Endothelial cell of umbilical vein (primary cell): ENCODE measurements at regions not wholly inside any gene's neighbourhood (a gene's known extent, or its start where the extent isn't known, plus 50 kb on each side); places are given as distances from the start of the nearest gene placed in this dataset.
"Not testable (repeated sequence)": the region's sequence is repeated elsewhere in the genome, so short reads cannot be mapped to it uniquely, and the experiment has no call there.

Experiments used
- BruUV-seq: library from RNA; stranded (reverse); fragments of 400-500 nt; replicated peaks from 2 replicates; lab custom pipeline; 2021; lab: Mats Ljungman, UMichigan
- CTCF ChIA-PET: fragments of 300-600, 350-600 bp; sonication (Branson Sonifier 250); formaldehyde crosslinking; loops from one replicate; lab custom pipeline; 2021; ENCODE audit warnings: antibody characterized with exemption, inconsistent platforms; lab: Charles Lee
- POLR2A ChIA-PET: fragments of 300-600, 350-600 bp; sonication (Branson Sonifier 250); formaldehyde crosslinking; loops from one replicate; lab custom pipeline; 2021; ENCODE audit warnings: antibody characterized with exemption, inconsistent platforms; lab: Charles Lee
- DNase-seq: peaks from one replicate; pipeline ENCODE4 v3.0.0-alpha.2; 2011; ENCODE audit warnings: low read depth, low spot score
- FAIRE-seq: peaks from 2 replicates; lab custom pipeline; 2011; peaks lifted over from hg19 to GRCh38; lab: Jason Lieb, UNC
- H2AFZ ChIP-seq: 2 replicates; pipeline ENCODE4 v1.6.0; 2012; ENCODE audit warnings: low read depth, low read length, control low read depth, inconsistent platforms
- H3K27ac ChIP-seq: 2 replicates; pipeline ENCODE4 v1.5.1; 2011; ENCODE audit warnings: low read depth, mild to moderate bottlenecking, control low read depth, low read length, moderate library complexity; ENCODE audit not compliant: insufficient read depth
- H3K27me3 ChIP-seq, 2 experiments: 2 replicates each; pipeline versions ENCODE4 v1.6.0 to v1.6.1; 2011; ENCODE audit warnings: low read length in 2 of 2, mixed read lengths in 1 of 2; ENCODE audit not compliant: control insufficient read depth in 2 of 2, insufficient read depth in 2 of 2
- H3K36me3 ChIP-seq, 2 experiments: 2 replicates in 1 of 2; 3 replicates in 1 of 2; pipeline ENCODE4 v1.5.1; 2011; ENCODE audit warnings: low read length in 2 of 2, mild to moderate bottlenecking in 1 of 2, moderate library complexity in 1 of 2; ENCODE audit not compliant: control insufficient read depth in 2 of 2, insufficient read depth in 2 of 2; ENCODE audit errors: extremely low read depth in 1 of 2
- H3K4me1 ChIP-seq: 3 replicates; pipeline ENCODE4 v1.5.1; 2011; ENCODE audit warnings: mild to moderate bottlenecking, low read length; ENCODE audit not compliant: control insufficient read depth, insufficient read depth; ENCODE audit errors: extremely low read depth
- H3K4me2 ChIP-seq: 2 replicates; pipeline ENCODE4 v1.6.1; 2011; ENCODE audit warnings: low read length, control low read depth, mixed read lengths; ENCODE audit not compliant: insufficient read depth
- H3K4me3 ChIP-seq, 3 experiments: fragments of 200-600 bp in 1 of 3; sonication (generic), shearing (Covaris generic) in 1 of 3; replicated peaks in 1 of 3; 2 replicates each; pipeline ENCODE4 v1.5.1; 2011 to 2016; ENCODE audit warnings: control low read depth in 3 of 3, low read length in 3 of 3, mild to moderate bottlenecking in 2 of 3, inconsistent platforms in 1 of 3, low read depth in 1 of 3, moderate library complexity in 1 of 3; ENCODE audit not compliant: insufficient read depth in 1 of 3
- H3K79me2 ChIP-seq: 2 replicates; pipeline ENCODE4 v1.6.0; 2012; ENCODE audit warnings: low read length, inconsistent platforms; ENCODE audit not compliant: control insufficient read depth, insufficient read depth
- H3K9ac ChIP-seq: replicated peaks from 2 replicates; pipeline ENCODE3; 2011; ENCODE audit warnings: low read length, control low read depth; ENCODE audit not compliant: insufficient read depth; ENCODE audit errors: extremely low read depth
- H3K9me1 ChIP-seq: replicated peaks from 3 replicates; pipeline ENCODE4 v1.6.0; 2011; ENCODE audit warnings: mild to moderate bottlenecking, low read length; ENCODE audit not compliant: control insufficient read depth, insufficient read depth; ENCODE audit errors: extremely low read depth
- H3K9me3 ChIP-seq: replicated peaks from 2 replicates; pipeline ENCODE4 v1.5.1; 2012; ENCODE audit warnings: low read length, inconsistent platforms; ENCODE audit not compliant: control insufficient read depth, insufficient read depth
- H4K20me1 ChIP-seq: replicated peaks from 2 replicates; pipeline ENCODE3; 2011; ENCODE audit warnings: mild to moderate bottlenecking, low read length; ENCODE audit not compliant: control insufficient read depth, insufficient read depth; ENCODE audit errors: extremely low read depth
- EZH2 ChIP-seq: IDR thresholded peaks from 2 replicates; pipeline ENCODE4 v1.6.1; 2012; ENCODE audit warnings: borderline replicate concordance, low read depth, mild to moderate bottlenecking, moderate library complexity, low read length, inconsistent platforms; ENCODE audit not compliant: severe bottlenecking
- FOS ChIP-seq: IDR thresholded peaks from 2 replicates; pipeline ENCODE4 v1.6.1; 2011; ENCODE audit warnings: mild to moderate bottlenecking, low read length, moderate library complexity, borderline replicate concordance; ENCODE audit not compliant: insufficient read depth
- GATA2 ChIP-seq: IDR thresholded peaks from 2 replicates; pipeline ENCODE4 v1.7.0; 2011; ENCODE audit warnings: low read depth, mild to moderate bottlenecking, moderate library complexity, mixed read lengths, low read length; ENCODE audit not compliant: insufficient read length, insufficient read depth
- JUN ChIP-seq: IDR thresholded peaks from 2 replicates; pipeline ENCODE4 v1.6.1; 2011; ENCODE audit warnings: borderline replicate concordance, low read depth; ENCODE audit not compliant: insufficient read length, insufficient read depth
- MYC ChIP-seq: IDR thresholded peaks from one replicate; pipeline ENCODE4 v1.6.1; 2011; ENCODE audit warnings: mild to moderate bottlenecking, low read depth, low read length
- POLR2A ChIP-seq: IDR thresholded peaks from 2 replicates; pipeline ENCODE4 v1.6.1; 2012; ENCODE audit warnings: low read depth, mild to moderate bottlenecking, control low read depth, low read length
- POLR2AphosphoS5 ChIP-seq: IDR thresholded peaks from 2 replicates; pipeline ENCODE4 v1.6.1; 2012; ENCODE audit warnings: low read depth, mild to moderate bottlenecking, control low read depth, low read length, moderate library complexity; ENCODE audit not compliant: insufficient read depth
- dilution Hi-C: fragments of 300-500 bp; cut with MboI; formaldehyde crosslinking; loops from one replicate; pipeline ENCODE4 v1.15.0; 2019; ENCODE audit warnings: low sequenced_read_pairs; ENCODE audit not compliant: extremely low pct_ligation_motif_present
- intact Hi-C: fragments of 100-400 bp; cut with micrococcal nuclease; formaldehyde crosslinking; loops from one replicate; pipeline ENCODE4 v1.10.0; 2022
- TF ChIP-seq, protein P1 (sequence below): IDR thresholded peaks from 2 replicates; pipeline ENCODE4 v1.6.1; 2011; ENCODE audit not compliant: insufficient read depth, insufficient read length
- TF ChIP-seq, protein P2 (sequence below), 2 donors: IDR thresholded peaks; 1 replicate in 1 of 2; 2 replicates in 1 of 2; pipeline ENCODE4 v1.5.1; 2011; ENCODE audit warnings: low read length in 2 of 2, mild to moderate bottlenecking in 2 of 2, moderate library complexity in 2 of 2, control low read depth in 1 of 2, inconsistent platforms in 1 of 2, low read depth in 1 of 2; ENCODE audit not compliant: insufficient read depth in 1 of 2; ENCODE audit errors: extremely low read depth in 1 of 2

DNA sequence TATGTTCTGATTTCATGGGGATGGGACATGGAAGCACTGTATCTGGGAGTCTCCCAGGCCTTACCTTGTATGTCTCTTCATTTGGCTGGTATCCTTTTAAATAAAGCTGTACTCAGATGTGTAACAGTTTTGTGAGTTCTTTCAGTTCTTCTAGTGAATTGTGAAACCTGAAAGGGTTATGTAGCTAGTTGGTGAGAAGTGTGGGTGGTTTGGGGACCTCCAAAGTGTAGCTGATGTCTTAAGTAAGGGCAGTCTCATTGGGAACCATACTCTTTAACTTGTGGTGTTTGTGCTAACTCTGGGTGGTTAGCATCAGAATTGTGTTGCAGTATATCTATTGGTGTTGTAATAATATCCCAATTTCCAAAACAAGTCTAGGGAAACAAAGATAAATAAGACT, 166.9 kb upstream of the CCNH start:
- dilution Hi-C loops (no loop called here), intact Hi-C loops (no loop called here)
- Histone ChIP-seq H3K4me1 (no peaks in the 10 kb centered on the region), H3K4me3 (no peak overlapping the region), H3K9ac (no peak overlapping the region), H3K36me3 (no peaks in the 10 kb centered on the region), H3K27ac (no peak overlapping the region), H3K79me2 (no peaks in the 10 kb centered on the region), H3K4me2 (no peak overlapping the region), H4K20me1 (no peaks in the 10 kb centered on the region), H3K9me1 (no peaks in the 10 kb centered on the region), H3K9me3 (peaks cover 1% of the 10 kb centered on the region), H3K27me3 (no peaks in the 10 kb centered on the region), H2AFZ (no peak overlapping the region)
- CTCF ChIA-PET = no interaction called here
- TF ChIP-seq GATA2 = no peak
- FAIRE-seq (no peak), DNase-seq (no peak)
- no TSS peak for BruUV-seq
- POLR2A ChIA-PET = no interaction called here

DNA sequence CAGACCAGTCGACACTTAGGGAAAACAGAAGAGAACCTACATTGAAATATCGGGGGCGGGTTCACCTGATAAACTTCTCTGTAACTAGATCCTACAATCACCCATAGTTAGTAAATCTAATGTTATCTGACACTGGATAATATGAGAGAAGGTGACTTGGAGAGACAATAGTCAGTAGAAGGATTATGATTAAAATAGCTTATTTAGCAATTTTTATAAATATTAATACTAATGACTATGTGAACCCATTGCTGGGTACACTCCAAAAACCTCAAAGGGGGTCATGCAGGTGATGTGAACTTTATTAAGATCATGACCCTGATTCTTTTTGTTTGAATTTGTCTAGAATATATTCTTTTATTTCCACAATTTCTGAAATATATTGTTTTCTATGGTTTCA, 164.1 kb upstream of the CCNH start:
- intact Hi-C loops (no loop called here), dilution Hi-C loops (no loop called here)
- CTCF ChIA-PET = no interaction called here
- Histone ChIP-seq H3K4me2 (no peak overlapping the region), H3K4me1 (no peaks in the 10 kb centered on the region), H3K4me3 (no peak overlapping the region), H3K79me2 (no peaks in the 10 kb centered on the region), H4K20me1 (no peaks in the 10 kb centered on the region), H3K27me3 (no peaks in the 10 kb centered on the region), H2AFZ (no peak overlapping the region), H3K9me3 (peaks cover 1% of the 10 kb centered on the region), H3K36me3 (no peaks in the 10 kb centered on the region), H3K9me1 (no peaks in the 10 kb centered on the region), H3K27ac (no peak overlapping the region), H3K9ac (no peak overlapping the region)
- BruUV-seq = no TSS peak
- no peak for DNase-seq
- FAIRE-seq = no peak
- POLR2A ChIA-PET = no interaction called here
- TF ChIP-seq POLR2A = no peak
- TF ChIP-seq EZH2 = no peak
- TF ChIP-seq MYC = no peak
- no peak for TF ChIP-seq JUN
- TF ChIP-seq, protein P1, sequence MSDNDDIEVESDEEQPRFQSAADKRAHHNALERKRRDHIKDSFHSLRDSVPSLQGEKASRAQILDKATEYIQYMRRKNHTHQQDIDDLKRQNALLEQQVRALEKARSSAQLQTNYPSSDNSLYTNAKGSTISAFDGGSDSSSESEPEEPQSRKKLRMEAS = no peak
- no peak for TF ChIP-seq GATA2
- TF ChIP-seq, protein P2, sequence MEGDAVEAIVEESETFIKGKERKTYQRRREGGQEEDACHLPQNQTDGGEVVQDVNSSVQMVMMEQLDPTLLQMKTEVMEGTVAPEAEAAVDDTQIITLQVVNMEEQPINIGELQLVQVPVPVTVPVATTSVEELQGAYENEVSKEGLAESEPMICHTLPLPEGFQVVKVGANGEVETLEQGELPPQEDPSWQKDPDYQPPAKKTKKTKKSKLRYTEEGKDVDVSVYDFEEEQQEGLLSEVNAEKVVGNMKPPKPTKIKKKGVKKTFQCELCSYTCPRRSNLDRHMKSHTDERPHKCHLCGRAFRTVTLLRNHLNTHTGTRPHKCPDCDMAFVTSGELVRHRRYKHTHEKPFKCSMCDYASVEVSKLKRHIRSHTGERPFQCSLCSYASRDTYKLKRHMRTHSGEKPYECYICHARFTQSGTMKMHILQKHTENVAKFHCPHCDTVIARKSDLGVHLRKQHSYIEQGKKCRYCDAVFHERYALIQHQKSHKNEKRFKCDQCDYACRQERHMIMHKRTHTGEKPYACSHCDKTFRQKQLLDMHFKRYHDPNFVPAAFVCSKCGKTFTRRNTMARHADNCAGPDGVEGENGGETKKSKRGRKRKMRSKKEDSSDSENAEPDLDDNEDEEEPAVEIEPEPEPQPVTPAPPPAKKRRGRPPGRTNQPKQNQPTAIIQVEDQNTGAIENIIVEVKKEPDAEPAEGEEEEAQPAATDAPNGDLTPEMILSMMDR (IDR thresholded peaks at IDR 0.05; ENCODE audit: extremely low read depth in 1 of 2, insufficient read depth in 1 of 2, low read depth in 1 of 2, low read length in 2 of 2) = no peak
- TF ChIP-seq POLR2AphosphoS5 = no peak
- TF ChIP-seq FOS = no peak

DNA sequence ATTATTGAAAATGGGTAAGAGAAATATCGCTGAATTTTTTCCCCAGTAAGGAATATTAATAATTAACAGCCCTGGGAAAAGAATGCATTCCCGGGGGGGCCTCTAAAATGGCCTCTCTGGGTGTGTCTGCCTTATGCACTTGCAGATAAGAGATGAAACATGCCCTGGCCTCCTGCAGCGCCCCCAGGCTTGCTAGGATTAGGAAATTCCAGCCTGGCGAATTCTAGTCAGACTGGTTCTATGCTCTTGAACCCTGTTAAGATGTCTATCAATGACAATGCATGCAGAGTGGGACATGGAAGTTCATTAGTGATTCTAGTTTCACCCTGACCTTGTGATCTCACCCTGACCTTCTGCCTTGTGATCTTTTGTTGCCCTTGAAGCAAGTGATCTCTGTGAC, 163.6 kb upstream of the CCNH start:
- H4K20me1 ChIP-seq, H3K4me2 ChIP-seq, FAIRE-seq, H3K79me2 ChIP-seq, BruUV-seq, CTCF ChIA-PET, H2AFZ ChIP-seq, H3K9me1 ChIP-seq, POLR2A ChIA-PET, H3K4me3 ChIP-seq, dilution Hi-C loops, intact Hi-C loops, H3K4me1 ChIP-seq, H3K27me3 ChIP-seq, DNase-seq, H3K9ac ChIP-seq, H3K27ac ChIP-seq, H3K36me3 ChIP-seq, H3K9me3 ChIP-seq: not testable (repeated sequence)
